Fibroblast of the aortic adventitia (primary cell): ENCODE measurements at regions not wholly inside any gene's neighbourhood (a gene's known extent, or its start where the extent isn't known, plus 50 kb on each side); places are given as distances from the start of the nearest gene placed in this dataset.

Source experiments
- DNase-seq: peaks from one replicate; pipeline ENCODE4 v3.0.0-alpha.2; 2010; ENCODE audit warnings: low read depth
- H3K4me3 ChIP-seq: 2 replicates; pipeline ENCODE4 v1.5.1; 2011; ENCODE audit warnings: low read depth, mild to moderate bottlenecking, control low read depth, low read length, moderate library complexity
- CTCF ChIP-seq: IDR thresholded peaks from 2 replicates; pipeline ENCODE4 v1.5.1; 2011; ENCODE audit warnings: mild to moderate bottlenecking, low read length, control low read depth, inconsistent platforms; ENCODE audit not compliant: insufficient read depth

GRCh38 chr16:82240111-82240510, 70.1 kb upstream of the MPHOSPH6 start:
- no peak for TF ChIP-seq CTCF
- DNase-seq = no peak
- H3K4me3 ChIP-seq = no peak overlapping the region

- H3K4me3 ChIP-seq = no peak overlapping the region
- DNase-seq = no peak
- TF ChIP-seq CTCF = no peak
These were observed 66.9 kb upstream of the MPHOSPH6 start for GRCh38 chr16:82236875-82237274.

GRCh38 chr16:82236415-82236814, 66.4 kb upstream of the MPHOSPH6 start:
- TF ChIP-seq CTCF = no peak
- H3K4me3 ChIP-seq = no peak overlapping the region
- no peak for DNase-seq

- TF ChIP-seq CTCF = no peak
- DNase-seq = no peak
These were observed 62.8 kb upstream of the MPHOSPH6 start for GRCh38 chr16:82232806-82233205.

GRCh38 chr16:82231008-82231787, 61.2 kb upstream of the MPHOSPH6 start:
- no peak for TF ChIP-seq CTCF
- H3K4me3 ChIP-seq = no peak overlapping the region

More at GRCh38 chr16:82232806-82233205, 62.8 kb upstream of the MPHOSPH6 start:
- no peak overlapping the region for H3K4me3 ChIP-seq

GRCh38 chr16:82229800-82230619, 60.0 kb upstream of the MPHOSPH6 start:
- TF ChIP-seq CTCF = peak; percentile 96
- peak; percentile 81 for DNase-seq
- no peak overlapping the region for H3K4me3 ChIP-seq

More at GRCh38 chr16:82231008-82231787, 61.2 kb upstream of the MPHOSPH6 start:
- no peak for DNase-seq
